ENCODE measurements at regions not wholly inside any gene's neighbourhood (a gene's known extent, or its start where the extent isn't known, plus 50 kb on each side); places are given as distances from the start of the nearest gene placed in this dataset.
"Not testable (repeated sequence)": the region's sequence is repeated elsewhere in the genome, so short reads cannot be mapped to it uniquely, and the experiment has no call there.

- Histone ChIP-seq H3K36me3 (ENCODE audit: control insufficient read depth, insufficient read depth, low read length) (no peaks in the 10 kb centered on the region), H3K9me3 (ENCODE audit: control insufficient read depth, low read length) (no peaks in the 10 kb centered on the region), H3K4me1 (ENCODE audit: control insufficient read depth, insufficient read depth, low read length) (peaks cover 2% of the 10 kb centered on the region), H3K9ac (ENCODE audit: extremely low read depth, low read length, poor library complexity, severe bottlenecking) (no peak overlapping the region), H3K27me3 (ENCODE audit: control insufficient read depth, insufficient read depth, low read length, poor library complexity, severe bottlenecking) (no peaks in the 10 kb centered on the region), H3K27ac (ENCODE audit: low read depth, low read length) (no peak overlapping the region), H3K4me3 (ENCODE audit: low read length) (no peak overlapping the region)
- 92% methylated on average over 1 of the region's 1 CpG; no CpG with 5 or more reads in 1 of the 2 experiments for WGBS, 2 experiments (ENCODE audit: insufficient coverage in 1 of 2, insufficient read length in 1 of 2)
- H3K4me3 Mint-ChIP-seq = no peak overlapping the region
- no peaks in the 10 kb centered on the region for H3K9me3 Mint-ChIP-seq
- H3K36me3 Mint-ChIP-seq (ENCODE audit: low read depth) = no peaks in the 10 kb centered on the region
- peaks cover 12% of the 10 kb centered on the region for H3K4me1 Mint-ChIP-seq
- no peak for TF ChIP-seq CTCF (conservative IDR thresholded peaks at IDR 0.05)
- DNase-seq = no peak
- no peaks in the 10 kb centered on the region for H3K27me3 Mint-ChIP-seq (ENCODE audit: insufficient read depth)
- no peak overlapping the region for H3K27ac Mint-ChIP-seq
These were observed 170.0 kb downstream of the FCRL5 start for GRCh38 chr1:157382351-157382750.

GRCh38 chr1:157380523-157380922, 171.8 kb downstream of the FCRL5 start:
- H3K4me3 Mint-ChIP-seq = no peak overlapping the region
- no peak overlapping the region for H3K4me3 ChIP-seq (ENCODE audit: low read length)
- no peak overlapping the region for H3K27ac Mint-ChIP-seq
- no peaks in the 10 kb centered on the region for H3K9me3 Mint-ChIP-seq
- H3K27me3 ChIP-seq (ENCODE audit: control insufficient read depth, insufficient read depth, low read length, poor library complexity, severe bottlenecking) = no peaks in the 10 kb centered on the region
- peaks cover 13% of the 10 kb centered on the region for H3K4me1 Mint-ChIP-seq
- no peak for TF ChIP-seq CTCF (conservative IDR thresholded peaks at IDR 0.05)
- H3K9ac ChIP-seq (ENCODE audit: extremely low read depth, low read length, poor library complexity, severe bottlenecking) = no peak overlapping the region
- 90 to 100% methylated on average over 1 to 6 of the region's 6 CpGs for WGBS, 2 experiments (ENCODE audit: insufficient coverage in 1 of 2, insufficient read length in 1 of 2)
- H3K4me1 ChIP-seq (ENCODE audit: control insufficient read depth, insufficient read depth, low read length) = peaks cover 2% of the 10 kb centered on the region
- no peaks in the 10 kb centered on the region for H3K27me3 Mint-ChIP-seq (ENCODE audit: insufficient read depth)
- H3K36me3 ChIP-seq (ENCODE audit: control insufficient read depth, insufficient read depth, low read length) = no peaks in the 10 kb centered on the region
- no peak overlapping the region for H3K27ac ChIP-seq (ENCODE audit: low read depth, low read length)
- no peak for DNase-seq
- no peaks in the 10 kb centered on the region for H3K9me3 ChIP-seq (ENCODE audit: control insufficient read depth, low read length)
- no peaks in the 10 kb centered on the region for H3K36me3 Mint-ChIP-seq (ENCODE audit: low read depth)

GRCh38 chr1:157377280-157377713, 175.0 kb downstream of the FCRL5 start:
- H3K27me3 Mint-ChIP-seq (ENCODE audit: insufficient read depth); H3K9me3 Mint-ChIP-seq; H3K4me3 Mint-ChIP-seq; H3K27ac ChIP-seq (ENCODE audit: low read depth, low read length); H3K9ac ChIP-seq (ENCODE audit: extremely low read depth, low read length, poor library complexity, severe bottlenecking); H3K4me1 ChIP-seq (ENCODE audit: control insufficient read depth, insufficient read depth, low read length); H3K27me3 ChIP-seq (ENCODE audit: control insufficient read depth, insufficient read depth, low read length, poor library complexity, severe bottlenecking); H3K4me3 ChIP-seq (ENCODE audit: low read length); H3K4me1 Mint-ChIP-seq; H3K9me3 ChIP-seq (ENCODE audit: control insufficient read depth, low read length); H3K36me3 ChIP-seq (ENCODE audit: control insufficient read depth, insufficient read depth, low read length); H3K27ac Mint-ChIP-seq; H3K36me3 Mint-ChIP-seq (ENCODE audit: low read depth): not testable (repeated sequence)
- DNase-seq = peak; percentile 94
- TF ChIP-seq CTCF (conservative IDR thresholded peaks at IDR 0.05) = peak; percentile 78
- 30 to 41% methylated on average over 5 to 8 of the region's 8 CpGs for WGBS, 2 experiments (ENCODE audit: insufficient coverage in 1 of 2, insufficient read length in 1 of 2)

Data from endodermal cell (in vitro differentiated cells).